DOHH2 (cell line): ENCODE measurements at regions not wholly inside any gene's neighbourhood (a gene's known extent, or its start where the extent isn't known, plus 50 kb on each side); places are given as distances from the start of the nearest gene placed in this dataset.

Experiments used
- EZH2phosphoT487 ChIP-seq: fragments of 200-600 bp; sonication (generic); IDR thresholded peaks from 2 replicates; pipeline ENCODE4 v1.6.1; 2017; ENCODE audit warnings: borderline replicate concordance, mild to moderate bottlenecking, antibody characterized with exemption, low read length, moderate library complexity, mixed read lengths
- TF ChIP-seq, protein P1 (sequence below): fragments of 200-600 bp; sonication (generic); IDR thresholded peaks from one replicate; pipeline ENCODE4 v1.5.1; 2014; ENCODE audit warnings: antibody characterized with exemption, mild to moderate bottlenecking, low read depth, low read length; ENCODE audit not compliant: poor library complexity, severe bottlenecking

DNA sequence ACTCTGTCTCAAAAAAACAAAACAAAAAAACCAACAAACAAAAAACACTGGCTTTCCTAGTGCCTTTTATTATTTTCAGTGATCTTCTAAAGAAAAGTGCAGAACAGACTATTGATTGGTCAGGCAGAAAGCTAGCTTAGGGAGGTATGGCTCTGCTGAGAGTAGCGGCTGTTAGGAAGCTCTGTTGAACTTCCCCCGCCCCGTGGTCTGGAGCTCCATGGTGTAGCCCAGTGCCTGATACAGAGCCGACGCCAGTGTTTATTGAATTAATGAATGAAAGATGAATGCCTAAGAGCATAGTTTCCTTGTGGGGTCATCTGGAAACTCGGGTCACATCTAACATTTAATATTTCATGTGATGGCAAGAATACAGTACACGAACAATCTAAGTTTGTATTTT lies 90.5 kb upstream of the ARMC3 start:
- TF ChIP-seq, protein P1, sequence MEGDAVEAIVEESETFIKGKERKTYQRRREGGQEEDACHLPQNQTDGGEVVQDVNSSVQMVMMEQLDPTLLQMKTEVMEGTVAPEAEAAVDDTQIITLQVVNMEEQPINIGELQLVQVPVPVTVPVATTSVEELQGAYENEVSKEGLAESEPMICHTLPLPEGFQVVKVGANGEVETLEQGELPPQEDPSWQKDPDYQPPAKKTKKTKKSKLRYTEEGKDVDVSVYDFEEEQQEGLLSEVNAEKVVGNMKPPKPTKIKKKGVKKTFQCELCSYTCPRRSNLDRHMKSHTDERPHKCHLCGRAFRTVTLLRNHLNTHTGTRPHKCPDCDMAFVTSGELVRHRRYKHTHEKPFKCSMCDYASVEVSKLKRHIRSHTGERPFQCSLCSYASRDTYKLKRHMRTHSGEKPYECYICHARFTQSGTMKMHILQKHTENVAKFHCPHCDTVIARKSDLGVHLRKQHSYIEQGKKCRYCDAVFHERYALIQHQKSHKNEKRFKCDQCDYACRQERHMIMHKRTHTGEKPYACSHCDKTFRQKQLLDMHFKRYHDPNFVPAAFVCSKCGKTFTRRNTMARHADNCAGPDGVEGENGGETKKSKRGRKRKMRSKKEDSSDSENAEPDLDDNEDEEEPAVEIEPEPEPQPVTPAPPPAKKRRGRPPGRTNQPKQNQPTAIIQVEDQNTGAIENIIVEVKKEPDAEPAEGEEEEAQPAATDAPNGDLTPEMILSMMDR = no peak
- TF ChIP-seq EZH2phosphoT487 = no peak
